ENCODE measurements at regions not wholly inside any gene's neighbourhood (a gene's known extent, or its start where the extent isn't known, plus 50 kb on each side); places are given as distances from the start of the nearest gene placed in this dataset.

- TF ChIP-seq ZBTB11 (CRISPR knock-in tag; IDR thresholded peaks at IDR 0.05) = no peak
- TF ChIP-seq YBX1 (IDR thresholded peaks at IDR 0.05) = no peak
- no peak for TF ChIP-seq NR2C1 (IDR thresholded peaks at IDR 0.05)
These were observed 493.4 kb downstream of the OTOL1 start (continued) for GRCh38 chr3:161990036-161990435.

- no TSS peak for BruUV-seq (replicated peaks)
- H3K27me3 ChIP-seq (replicated peaks in 1 of 2; ENCODE audit: control insufficient read depth in 2 of 2, insufficient read depth in 2 of 2, low read length in 1 of 2) = no peaks in the 10 kb centered on the region
- H2AFZ ChIP-seq (ENCODE audit: control insufficient read depth, low read depth, low read length) = no peak overlapping the region
- ChIA-PET POLR2A (no interaction called here), SMC1A (ENCODE audit: uncharacterized antibody, unreplicated experiment) (interaction anchor here (0.9 to 1.2 kb wide), 2 partner anchors 12 to 18 kb away, joined by 3 read pairs; no protein-coding TSS in a partner anchor), RAD21 (ENCODE audit: unreplicated experiment) (no interaction called here), CTCF (no interaction called here)
- H3K79me2 ChIP-seq (ENCODE audit: control insufficient read depth, insufficient read depth, low read length) = no peaks in the 10 kb centered on the region
- 10% methylated on average over 4 of the region's 4 CpGs for WGBS (ENCODE audit: insufficient coverage, insufficient replicate concordance, low lambda C conversion rate, missing lambda C conversion rate)
- ATAC-seq (no peak), DNase-seq (ENCODE audit: low read depth, low spot score) (no peak), FAIRE-seq (no peak)
- no peak overlapping the region for H3K27ac ChIP-seq (ENCODE audit: control insufficient read depth, insufficient read depth)
- H3K4me3 ChIP-seq = no peak overlapping the region
- no peak overlapping the region for H3K4me2 ChIP-seq (ENCODE audit: control insufficient read depth, insufficient read depth)
- in situ Hi-C loops (cut with MboI) (no loop called here), intact Hi-C loops (cut with micrococcal nuclease; ENCODE audit: unreplicated experiment) (no loop called here)
- H4K20me1 ChIP-seq (ENCODE audit: control insufficient read depth, insufficient read depth) = no peaks in the 10 kb centered on the region
- H3K36me3 ChIP-seq (ENCODE audit: control insufficient read depth in 2 of 2, insufficient read depth in 2 of 2, low read length in 1 of 2) = no peaks in the 10 kb centered on the region
- no peaks in the 10 kb centered on the region for H3K9me3 ChIP-seq (replicated peaks; ENCODE audit: control insufficient read depth, insufficient read depth, low read length)
- TF ChIP-seq HDAC6 (IDR thresholded peaks at IDR 0.05; ENCODE audit: unreplicated experiment) = no peak
- no peak for TF ChIP-seq NFXL1 (IDR thresholded peaks at IDR 0.05; ENCODE audit: borderline replicate concordance)
- no peak for TF ChIP-seq EGR1 (IDR thresholded peaks at IDR 0.05; ENCODE audit: borderline replicate concordance in 1 of 2, low read depth in 2 of 2, low read length in 2 of 2)
- no peaks in the 10 kb centered on the region for H3K4me1 ChIP-seq (ENCODE audit: control insufficient read depth, insufficient read depth, low read length)
- no peak overlapping the region for H3K9ac ChIP-seq (ENCODE audit: control insufficient read depth, insufficient read depth, low read length)
These were observed 495.4 kb downstream of the OTOL1 start for GRCh38 chr3:161991901-161992540.
